Testis (tissue), 2 donors: ENCODE measurements at regions not wholly inside any gene's neighbourhood (a gene's known extent, or its start where the extent isn't known, plus 50 kb on each side); places are given as distances from the start of the nearest gene placed in this dataset.

Experiments used
- DNase-seq: peaks from one replicate; pipeline ENCODE4 v3.0.0-alpha.2; 2019
- H3K27ac ChIP-seq, 2 donors: fragments of 200-600 bp; sonication (generic); one replicate each; pipeline ENCODE4 v1.5.1; 2019
- H3K27me3 ChIP-seq: fragments of 200-600 bp; sonication (generic); one replicate; pipeline ENCODE4 v1.5.1; 2019
- H3K36me3 ChIP-seq: fragments of 200-600 bp; sonication (generic); one replicate; pipeline ENCODE4 v1.5.1; 2017; ENCODE audit warnings: low read depth; ENCODE audit errors: missing control alignments
- H3K4me1 ChIP-seq: fragments of 200-600 bp; sonication (generic); one replicate; pipeline ENCODE4 v1.5.1; 2019
- H3K4me3 ChIP-seq, 2 donors: fragments of 200-600 bp; sonication (generic); one replicate each; pipeline ENCODE4 v1.5.1; 2017 to 2019
- H3K9me3 ChIP-seq: fragments of 200-600 bp; sonication (generic); one replicate; pipeline ENCODE4 v1.5.1; 2017
- CTCF ChIP-seq, 3 experiments: fragments of 450-650 bp in 2 of 3; fragments of 200-600 bp in 1 of 3; sonication (generic) in 1 of 3; IDR thresholded peaks; one replicate each; pipeline ENCODE4 v1.5.1; 2016 to 2019; ENCODE audit warnings: antibody characterized with exemption in 3 of 3, mild to moderate bottlenecking in 2 of 3, moderate library complexity in 1 of 3
- POLR2A ChIP-seq: fragments of 450-650 bp; IDR thresholded peaks from one replicate; pipeline ENCODE4 v1.6.1; 2017; ENCODE audit warnings: antibody characterized with exemption, mild to moderate bottlenecking, moderate library complexity
- WGBS, 2 donors: methylation state at CpG; one replicate each; pipeline ENCODE4 v1.1.5; 2018; 5-methylcytosine and 5-hydroxymethylcytosine counted together
- intact Hi-C: fragments of 100-400 bp; cut with DNase I; formaldehyde crosslinking; loops from one replicate; pipeline ENCODE4 v1.15.1; 2023; ENCODE audit warnings: low total_unique reads

- no peaks in the 10 kb centered on the region for H3K27me3 ChIP-seq
- no peak for DNase-seq
- no peaks in the 10 kb centered on the region for H3K36me3 ChIP-seq
- TF ChIP-seq POLR2A (no peak), CTCF (IDR thresholded peaks at IDR 0.05) (no peak)
- H3K4me1 ChIP-seq: peaks cover 4% of the 10 kb centered on the region
- no peaks in the 10 kb centered on the region for H3K9me3 ChIP-seq
- H3K27ac ChIP-seq: peak overlapping the region in 1 of 2 donors; percentile 73
- H3K4me3 ChIP-seq: no peak overlapping the region
- intact Hi-C loops: no loop called here
Observed at GRCh38 chr4:77538144-77538543, 67.5 kb upstream of the CXCL13 start.

- no peak for TF ChIP-seq CTCF (IDR thresholded peaks at IDR 0.05)
- no peak for TF ChIP-seq POLR2A
- no peaks in the 10 kb centered on the region for H3K9me3 ChIP-seq
- H3K4me3 ChIP-seq: no peak overlapping the region
- peaks cover 4% of the 10 kb centered on the region for H3K4me1 ChIP-seq
- intact Hi-C loops: no loop called here
- H3K27me3 ChIP-seq: no peaks in the 10 kb centered on the region
- peak overlapping the region in 1 of 2 donors; percentile 73 for H3K27ac ChIP-seq
- H3K36me3 ChIP-seq: no peaks in the 10 kb centered on the region
- 24 to 26% methylated on average over 4 of the region's 4 CpGs for WGBS, 2 donors
- DNase-seq: peak; percentile 20
Observed at GRCh38 chr4:77538574-77539157, 67.0 kb upstream of the CXCL13 start.
